ENCODE measurements at regions not wholly inside any gene's neighbourhood (a gene's known extent, or its start where the extent isn't known, plus 50 kb on each side); places are given as distances from the start of the nearest gene placed in this dataset.

DNA sequence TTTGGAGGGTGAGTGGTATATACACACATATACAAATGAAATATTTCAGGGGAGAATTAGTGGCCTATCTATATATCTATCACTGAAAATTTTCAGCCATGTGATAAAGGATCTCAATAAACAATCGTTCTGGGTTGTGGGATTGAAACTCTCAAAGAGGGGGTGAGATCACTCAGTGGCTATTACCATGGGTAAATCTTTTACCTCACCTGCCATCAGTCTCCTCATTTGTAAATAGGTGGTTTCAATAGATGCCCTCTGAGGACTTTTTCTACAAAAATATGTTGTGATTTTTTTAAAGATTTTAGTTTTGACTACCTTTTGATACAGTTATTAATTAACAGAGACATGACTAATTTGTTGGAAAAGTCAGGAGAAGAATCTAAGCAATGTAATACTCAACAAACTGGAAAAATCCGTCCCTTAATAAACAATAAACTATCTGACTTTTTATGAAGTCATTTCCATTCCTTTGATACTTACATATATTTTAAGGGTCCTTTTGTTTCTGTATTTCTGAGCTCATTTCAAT lies 192.8 kb downstream of the MAD2L1 start:
- ATAC-seq (replicated peaks) (no peak), DNase-seq (no peak)
- H3K27ac Mint-ChIP-seq: no peak overlapping the region
- no peaks in the 10 kb centered on the region for H3K36me3 Mint-ChIP-seq
- no peak overlapping the region for H3K4me3 Mint-ChIP-seq
- H3K27me3 Mint-ChIP-seq: no peaks in the 10 kb centered on the region
- H3K9me3 Mint-ChIP-seq: peaks cover 0 to 4% of the 10 kb centered on the region in 2 donors
- H3K4me1 Mint-ChIP-seq: no peaks in the 10 kb centered on the region

DNA sequence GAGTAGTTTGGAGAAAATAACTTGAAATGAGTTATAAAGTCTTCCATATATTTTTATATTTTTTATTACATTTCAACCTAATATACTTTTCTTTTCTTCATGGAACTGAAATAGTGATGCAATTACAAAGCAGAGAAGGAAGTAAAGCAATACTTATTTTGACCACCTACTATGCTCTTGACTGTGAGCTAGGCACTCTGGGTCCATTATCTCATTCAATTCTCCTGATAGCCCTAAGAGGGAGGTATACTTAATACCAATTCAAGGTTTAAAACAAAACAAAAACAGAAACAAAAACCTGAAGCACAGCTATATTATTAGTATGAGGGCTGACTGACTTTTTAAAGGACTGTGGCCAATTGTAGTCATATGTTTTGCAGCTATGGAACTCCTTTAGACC lies 193.5 kb downstream of the MAD2L1 start:
- Mint-ChIP-seq H3K4me3 (no peak overlapping the region), H3K27me3 (no peaks in the 10 kb centered on the region), H3K27ac (no peak overlapping the region), H3K9me3 (peaks cover 0 to 2% of the 10 kb centered on the region in 2 donors), H3K36me3 (no peaks in the 10 kb centered on the region), H3K4me1 (no peaks in the 10 kb centered on the region)
- ATAC-seq (replicated peaks): no peak
- DNase-seq: no peak

DNA sequence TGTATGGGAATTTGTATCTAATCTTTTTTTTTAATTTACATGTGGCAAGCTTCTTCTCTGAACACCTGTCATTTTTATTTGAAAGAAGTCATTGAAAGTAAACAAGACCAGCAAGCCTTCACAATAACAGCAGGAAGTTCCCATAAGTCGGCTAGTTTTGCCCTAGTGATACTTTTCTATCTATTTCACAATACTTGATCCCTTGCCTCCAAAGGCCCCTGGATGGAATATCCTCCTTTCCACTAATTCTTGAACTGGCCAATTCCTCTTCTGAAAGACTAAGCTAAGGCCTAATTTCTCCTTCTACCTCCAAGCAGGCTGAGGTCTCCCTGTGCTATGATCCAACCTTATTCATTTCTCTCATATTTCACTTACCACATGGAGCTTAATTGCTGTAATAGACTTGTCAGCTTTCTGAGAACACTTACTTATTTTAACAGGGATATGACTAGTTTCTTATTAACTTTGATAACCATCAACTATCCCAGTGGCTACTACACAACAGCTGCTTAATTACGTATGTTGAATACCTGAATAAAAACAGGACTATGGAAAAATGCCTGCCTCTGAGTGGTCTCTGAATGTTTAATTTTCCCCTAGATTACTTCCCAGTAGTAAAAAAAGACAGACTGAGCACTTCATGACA lies 194.2 kb downstream of the MAD2L1 start:
- Mint-ChIP-seq H3K27me3 (no peaks in the 10 kb centered on the region), H3K4me1 (no peaks in the 10 kb centered on the region), H3K9me3 (peaks cover 0 to 2% of the 10 kb centered on the region in 2 donors), H3K27ac (no peak overlapping the region), H3K36me3 (no peaks in the 10 kb centered on the region), H3K4me3 (no peak overlapping the region)
- no peak for ATAC-seq (replicated peaks)
- DNase-seq: no peak

DNA sequence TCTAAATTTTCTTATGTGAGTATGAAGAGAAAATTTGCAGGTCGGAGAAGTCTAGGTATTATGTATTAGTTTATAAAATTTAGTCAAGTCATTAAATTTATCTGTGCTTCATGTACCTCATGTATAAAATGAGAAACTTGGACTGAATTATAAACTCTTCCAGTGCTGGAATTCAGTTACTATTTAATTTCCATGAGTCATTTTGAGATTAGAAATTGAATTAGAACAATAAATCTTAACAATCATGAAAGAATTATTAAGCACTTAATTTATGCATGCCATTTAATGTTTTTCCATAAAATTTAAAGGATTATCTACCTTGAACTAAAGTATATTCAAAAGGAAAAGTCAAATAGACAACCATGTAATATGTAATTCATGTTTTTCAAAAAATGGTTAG lies 195.8 kb downstream of the MAD2L1 start:
- ATAC-seq (replicated peaks): no peak
- no peak overlapping the region for H3K27ac Mint-ChIP-seq
- H3K4me3 Mint-ChIP-seq: no peak overlapping the region

DNA sequence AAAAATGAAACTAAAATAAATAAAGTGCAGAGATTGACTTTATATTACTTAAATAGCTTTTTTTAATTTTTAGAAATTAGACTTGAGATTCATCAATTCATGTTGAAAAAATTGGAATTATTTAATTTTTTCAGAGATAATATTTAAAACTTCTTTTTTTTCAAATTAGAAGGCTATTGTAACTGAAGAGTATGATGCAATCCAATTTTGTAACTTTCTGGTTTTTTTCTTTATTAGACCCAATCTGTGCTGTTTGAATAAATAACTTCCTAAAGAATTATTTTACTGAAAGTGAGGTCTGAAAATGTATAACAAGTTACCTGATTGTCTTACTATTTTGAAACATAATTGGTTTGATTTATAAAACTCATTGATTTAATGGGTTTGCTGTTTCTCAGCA lies 200.9 kb downstream of the MAD2L1 start:
- no peak overlapping the region for H3K27ac Mint-ChIP-seq
- no peaks in the 10 kb centered on the region for H3K27me3 Mint-ChIP-seq
- no peak overlapping the region for H3K4me3 Mint-ChIP-seq
- DNase-seq: no peak
- H3K9me3 Mint-ChIP-seq: no peaks in the 10 kb centered on the region
- no peaks in the 10 kb centered on the region for H3K4me1 Mint-ChIP-seq
- no peak for ATAC-seq (replicated peaks)
- no peaks in the 10 kb centered on the region for H3K36me3 Mint-ChIP-seq

More for the DNA sequence above, 195.8 kb downstream of the MAD2L1 start:
- no peaks in the 10 kb centered on the region for H3K27me3 Mint-ChIP-seq
- no peaks in the 10 kb centered on the region for H3K4me1 Mint-ChIP-seq
- DNase-seq: no peak
- no peaks in the 10 kb centered on the region for H3K36me3 Mint-ChIP-seq
- no peaks in the 10 kb centered on the region for H3K9me3 Mint-ChIP-seq

DNA sequence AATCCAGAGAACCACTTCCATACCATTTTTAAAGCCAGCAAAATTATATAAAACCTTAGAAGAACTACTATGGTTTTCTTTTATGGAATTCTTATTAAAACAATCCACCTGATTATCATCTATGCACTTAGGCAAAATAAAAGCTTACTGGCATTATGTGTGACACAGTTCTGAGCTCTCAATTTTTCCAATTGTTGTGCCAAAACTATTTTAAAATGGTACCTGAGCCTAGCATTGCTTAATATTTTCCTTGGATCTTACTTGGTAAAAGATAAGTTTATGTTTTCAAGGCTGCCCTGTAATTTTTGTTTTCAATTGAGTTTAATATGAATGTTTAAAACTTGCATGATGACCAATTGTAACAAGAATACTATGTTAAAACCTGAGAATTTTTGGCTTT lies 201.3 kb downstream of the MAD2L1 start:
- ATAC-seq (replicated peaks) (no peak), DNase-seq (no peak)
- no peaks in the 10 kb centered on the region for H3K36me3 Mint-ChIP-seq
- no peaks in the 10 kb centered on the region for H3K9me3 Mint-ChIP-seq
- H3K4me1 Mint-ChIP-seq: no peaks in the 10 kb centered on the region
- H3K27ac Mint-ChIP-seq: no peak overlapping the region
- no peaks in the 10 kb centered on the region for H3K27me3 Mint-ChIP-seq
- no peak overlapping the region for H3K4me3 Mint-ChIP-seq

DNA sequence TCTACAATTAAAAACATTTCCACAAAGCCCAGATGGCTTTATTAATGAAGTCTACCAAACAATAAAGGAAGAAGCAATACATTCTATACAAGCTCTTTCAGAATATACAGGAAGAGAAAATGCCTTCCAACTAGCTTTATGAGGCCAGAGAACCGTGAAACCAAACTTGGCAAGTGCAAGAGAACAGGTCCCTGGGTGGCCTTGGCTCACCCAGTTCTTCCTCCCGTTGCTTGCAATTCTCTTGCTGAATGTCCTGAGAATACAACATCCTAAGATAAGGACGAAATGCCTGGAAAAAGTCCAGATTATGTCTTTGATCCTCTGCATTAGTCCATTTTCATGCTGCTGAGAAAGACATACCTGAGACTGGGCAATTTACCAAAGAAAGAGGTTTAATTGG lies 204.9 kb downstream of the MAD2L1 start:
- no peaks in the 10 kb centered on the region for H3K36me3 Mint-ChIP-seq
- H3K4me3 Mint-ChIP-seq: no peak overlapping the region
- H3K27me3 Mint-ChIP-seq: no peaks in the 10 kb centered on the region
- no peaks in the 10 kb centered on the region for H3K4me1 Mint-ChIP-seq
- no peak for ATAC-seq (replicated peaks)
- H3K27ac Mint-ChIP-seq: no peak overlapping the region
- H3K9me3 Mint-ChIP-seq: no peaks in the 10 kb centered on the region
- no peak for DNase-seq

DNA sequence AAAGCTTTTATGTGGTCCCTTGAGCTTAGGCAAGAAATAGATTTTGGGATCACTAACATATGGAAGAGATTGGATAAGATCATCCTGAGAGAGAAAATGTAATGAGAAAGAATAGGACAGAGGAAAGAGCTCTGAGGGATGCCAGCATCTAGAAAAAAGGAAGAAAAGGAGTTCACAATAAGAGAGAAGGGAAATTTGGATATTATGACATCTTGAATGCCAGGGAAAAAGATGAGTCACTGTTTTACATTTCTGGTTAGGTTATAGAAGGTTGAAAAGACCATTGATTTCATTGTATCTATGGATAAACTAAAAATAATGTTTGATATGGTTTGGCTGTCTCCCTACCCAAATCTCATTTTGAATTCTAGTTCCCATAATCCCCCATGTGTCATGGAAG lies 208.5 kb downstream of the MAD2L1 start:
- Mint-ChIP-seq H3K27ac (no peak overlapping the region), H3K27me3 (no peaks in the 10 kb centered on the region), H3K36me3 (no peaks in the 10 kb centered on the region), H3K4me3 (no peak overlapping the region), H3K4me1 (no peaks in the 10 kb centered on the region), H3K9me3 (no peaks in the 10 kb centered on the region)
- DNase-seq (no peak), ATAC-seq (replicated peaks) (no peak)

DNA sequence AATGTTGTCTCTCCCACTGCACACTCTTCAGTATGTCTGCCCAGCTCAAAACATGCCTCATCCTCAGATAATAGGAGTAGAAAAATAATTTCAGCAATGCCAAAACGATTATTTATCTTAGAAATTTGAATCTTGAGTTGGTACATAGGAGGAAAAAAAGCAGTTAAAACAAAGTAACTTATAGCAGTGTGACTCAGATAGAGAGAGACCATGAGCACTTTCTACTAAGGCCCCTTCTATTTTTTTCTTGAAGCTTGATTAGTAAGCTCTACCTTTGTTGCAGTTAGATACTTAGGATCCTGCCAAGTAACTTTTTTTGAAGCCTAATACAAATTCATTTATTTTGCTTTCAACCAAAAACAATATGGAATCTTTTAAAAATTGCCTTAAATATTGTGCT lies 212.3 kb downstream of the MAD2L1 start:
- no peaks in the 10 kb centered on the region for H3K36me3 Mint-ChIP-seq
- H3K4me3 Mint-ChIP-seq: no peak overlapping the region
- H3K27me3 Mint-ChIP-seq: no peaks in the 10 kb centered on the region
- no peaks in the 10 kb centered on the region for H3K4me1 Mint-ChIP-seq
- ATAC-seq (replicated peaks) (no peak), DNase-seq (no peak)
- H3K9me3 Mint-ChIP-seq: no peaks in the 10 kb centered on the region
- H3K27ac Mint-ChIP-seq: no peak overlapping the region

DNA sequence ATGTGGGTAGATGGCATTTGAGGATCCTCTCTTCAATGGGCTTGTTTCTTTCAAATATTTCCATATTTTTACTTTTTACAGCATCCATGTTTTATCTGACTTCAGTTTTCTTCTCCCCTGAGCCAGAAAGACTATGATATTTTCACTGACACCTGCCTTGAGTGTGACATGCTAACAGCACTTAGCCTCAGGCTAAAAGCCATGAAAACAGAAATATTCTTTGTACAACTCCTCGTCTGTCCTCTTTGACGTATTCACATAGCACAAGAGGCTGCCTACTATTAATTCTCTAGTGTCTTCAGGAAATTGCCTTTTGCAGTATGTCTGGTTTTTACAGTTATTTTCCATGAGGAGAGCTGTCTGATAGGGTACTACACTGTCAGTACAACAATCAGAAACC lies 215.0 kb downstream of the MAD2L1 start:
- no peak for ATAC-seq (replicated peaks)
- H3K4me1 Mint-ChIP-seq: no peaks in the 10 kb centered on the region
- H3K9me3 Mint-ChIP-seq: peaks cover 0 to 2% of the 10 kb centered on the region in 2 donors
- H3K27me3 Mint-ChIP-seq: no peaks in the 10 kb centered on the region
- no peak for DNase-seq
- H3K27ac Mint-ChIP-seq: no peak overlapping the region
- H3K36me3 Mint-ChIP-seq: no peaks in the 10 kb centered on the region
- no peak overlapping the region for H3K4me3 Mint-ChIP-seq

DNA sequence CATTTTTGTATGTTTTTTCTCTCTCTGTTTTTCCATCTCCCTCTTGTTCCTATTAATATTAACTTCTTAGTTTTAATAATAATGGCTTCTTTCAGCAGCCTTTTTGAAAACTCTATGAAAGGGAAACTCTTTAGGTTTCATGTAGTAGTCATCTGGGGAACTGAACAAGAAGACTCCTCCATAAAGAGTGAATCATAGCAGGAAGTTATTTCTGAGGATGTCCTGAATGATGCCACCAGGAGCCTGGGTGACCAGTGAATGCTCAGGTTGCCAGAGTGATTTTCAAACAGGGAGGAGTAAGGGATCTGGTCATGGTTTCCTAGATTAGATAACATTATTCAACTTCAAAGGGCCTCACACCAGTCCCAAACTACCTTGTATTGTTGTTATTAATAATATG lies 212.8 kb upstream of the PDE5A start:
- Mint-ChIP-seq H3K4me1 (no peaks in the 10 kb centered on the region), H3K4me3 (no peak overlapping the region), H3K27me3 (no peaks in the 10 kb centered on the region), H3K36me3 (no peaks in the 10 kb centered on the region), H3K9me3 (peaks cover 0 to 5% of the 10 kb centered on the region in 2 donors), H3K27ac (no peak overlapping the region)
- DNase-seq (no peak), ATAC-seq (replicated peaks) (no peak)

DNA sequence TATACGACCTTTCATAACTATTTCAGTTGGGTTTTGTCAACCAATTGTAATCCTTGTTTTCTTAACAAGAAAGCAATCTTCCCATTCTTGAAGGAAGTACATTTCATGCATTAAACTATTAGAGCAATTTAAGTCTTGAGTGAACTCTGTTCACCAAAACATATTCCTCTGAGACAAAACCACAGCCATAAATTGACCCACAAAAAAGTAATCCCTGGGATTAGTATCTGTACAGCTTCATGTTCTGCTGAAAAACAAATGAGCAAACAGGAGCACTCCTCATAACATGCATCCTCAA lies 207.0 kb upstream of the PDE5A start:
- no peaks in the 10 kb centered on the region for H3K36me3 Mint-ChIP-seq
- H3K4me1 Mint-ChIP-seq: no peaks in the 10 kb centered on the region
- ATAC-seq (replicated peaks) (no peak), DNase-seq (no peak)
- no peaks in the 10 kb centered on the region for H3K27me3 Mint-ChIP-seq
- no peak overlapping the region for H3K27ac Mint-ChIP-seq
- H3K9me3 Mint-ChIP-seq: peaks cover 0 to 12% of the 10 kb centered on the region in 2 donors
- no peak overlapping the region for H3K4me3 Mint-ChIP-seq

DNA sequence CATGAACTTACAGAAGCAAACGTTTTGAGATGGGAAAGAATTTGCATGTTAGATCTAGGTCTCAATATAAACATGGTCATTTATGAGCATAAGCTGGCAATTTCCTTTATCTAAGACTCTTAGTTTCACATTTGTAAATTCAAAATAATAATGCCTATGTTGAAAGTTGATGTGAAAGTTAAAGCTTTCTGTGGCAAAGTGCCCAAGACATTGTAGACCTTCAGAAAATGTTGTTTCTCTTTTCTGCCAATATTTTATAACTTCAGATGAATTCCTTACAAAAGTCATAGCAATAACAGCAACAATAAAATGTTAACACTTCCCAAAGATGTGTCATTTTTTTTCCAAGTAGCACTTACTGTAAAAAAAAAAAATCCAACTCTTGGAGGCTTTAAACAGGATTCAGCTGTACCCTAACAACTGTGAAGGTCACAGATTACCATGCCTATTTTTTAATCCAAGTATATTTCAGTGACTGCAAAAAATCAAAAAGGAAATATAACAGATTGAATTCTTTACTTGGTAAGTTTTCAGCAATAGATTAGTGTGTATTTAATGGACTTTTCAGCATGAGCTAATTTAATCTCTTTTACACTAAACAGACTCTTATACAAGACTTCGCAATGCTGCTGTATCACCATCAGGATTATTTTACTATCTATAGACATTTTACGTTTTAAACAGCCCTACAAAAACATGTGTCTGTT lies 206.5 kb upstream of the PDE5A start:
- Mint-ChIP-seq H3K9me3 (peaks cover 0 to 12% of the 10 kb centered on the region in 2 donors), H3K27me3 (no peaks in the 10 kb centered on the region), H3K4me3 (no peak overlapping the region), H3K36me3 (no peaks in the 10 kb centered on the region), H3K4me1 (no peaks in the 10 kb centered on the region), H3K27ac (no peak overlapping the region)
- no peak for ATAC-seq (replicated peaks)
- DNase-seq: no peak

DNA sequence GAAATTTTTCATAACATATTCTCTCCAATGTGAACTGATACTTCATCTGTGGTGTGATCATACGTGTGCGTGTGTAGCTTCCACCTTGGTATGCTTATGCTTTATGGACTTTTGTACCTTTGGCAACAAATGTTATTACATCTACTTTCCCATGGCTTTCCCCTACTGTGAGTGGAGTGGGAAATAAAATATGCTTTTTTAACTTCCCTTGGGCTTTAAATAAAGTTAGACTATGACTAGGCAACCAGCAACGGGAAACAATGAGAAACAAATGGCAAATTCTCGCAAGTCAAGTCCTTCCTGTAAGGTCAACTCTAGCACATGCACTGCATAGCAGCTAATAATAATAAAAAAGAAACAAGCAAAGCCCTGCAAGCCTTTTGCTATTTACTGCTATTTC lies 205.0 kb upstream of the PDE5A start:
- no peak overlapping the region for H3K4me3 Mint-ChIP-seq
- no peaks in the 10 kb centered on the region for H3K4me1 Mint-ChIP-seq
- no peaks in the 10 kb centered on the region for H3K27me3 Mint-ChIP-seq
- no peaks in the 10 kb centered on the region for H3K36me3 Mint-ChIP-seq
- no peak overlapping the region for H3K27ac Mint-ChIP-seq
- peaks cover 0 to 11% of the 10 kb centered on the region in 2 donors for H3K9me3 Mint-ChIP-seq
- no peak for ATAC-seq (replicated peaks)
- no peak for DNase-seq

DNA sequence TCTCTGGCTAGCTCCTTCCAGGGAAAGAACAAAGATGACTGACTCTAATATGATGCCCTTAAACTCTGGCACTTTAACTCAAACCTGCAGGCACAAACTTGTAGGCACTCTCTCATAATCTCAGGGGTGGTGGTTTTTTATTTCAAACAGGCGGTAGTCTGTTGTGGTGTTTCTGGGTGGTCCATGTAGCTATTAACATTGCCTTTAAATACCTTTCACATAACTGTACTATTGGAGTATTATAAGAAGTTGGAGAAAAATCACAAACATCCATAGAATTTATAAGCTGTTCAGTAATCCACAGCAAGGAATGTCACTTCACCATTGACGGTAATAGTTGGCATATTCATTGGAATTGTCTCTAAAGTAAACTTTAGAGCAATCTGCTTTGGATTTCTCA lies 204.2 kb upstream of the PDE5A start:
- no peaks in the 10 kb centered on the region for H3K27me3 Mint-ChIP-seq
- H3K4me1 Mint-ChIP-seq: no peaks in the 10 kb centered on the region
- ATAC-seq (replicated peaks): no peak
- no peak overlapping the region for H3K4me3 Mint-ChIP-seq
- H3K27ac Mint-ChIP-seq: no peak overlapping the region
- no peak for DNase-seq
- H3K36me3 Mint-ChIP-seq: no peaks in the 10 kb centered on the region
- H3K9me3 Mint-ChIP-seq: peaks cover 0 to 7% of the 10 kb centered on the region in 2 donors

Data from stimulated activated naive B cell treated with anti-CD40 and anti-IgM and Interleukin-4, amounts not matched to agents 10 μg/mL and 1 μg/mL and 100 μg/mL, for 72 hours (primary cell).